ENCODE measurements at regions not wholly inside any gene's neighbourhood (a gene's known extent, or its start where the extent isn't known, plus 50 kb on each side); places are given as distances from the start of the nearest gene placed in this dataset.
A peak's percentile ranks its signal among the peaks of the same experiment; 100 is the strongest.

GRCh38 chr6:90719321-90720195 is 132.7 kb upstream of the MAP3K7 start:
- H3K4me3 ChIP-seq (ENCODE audit: low read depth, low read length): no peak overlapping the region
- no peak for DNase-seq (ENCODE audit: low read depth in 4 of 6, low spot score in 6 of 6)
- no peak overlapping the region for H3K27ac ChIP-seq (ENCODE audit: low read depth, low read length)
- no peaks in the 10 kb centered on the region for H3K9me3 ChIP-seq (ENCODE audit: control insufficient read depth, insufficient read depth, low read length)
- no peaks in the 10 kb centered on the region for H3K27me3 ChIP-seq (ENCODE audit: control insufficient read depth, insufficient read depth, low read length)
- H3K36me3 ChIP-seq (ENCODE audit: control insufficient read depth, insufficient read depth, low read length): no peaks in the 10 kb centered on the region
- WGBS (ENCODE audit: insufficient coverage): 88% methylated on average over 2 of the region's 3 CpGs
- H3K4me1 ChIP-seq (ENCODE audit: control insufficient read depth, insufficient read depth, low read length): no peaks in the 10 kb centered on the region

GRCh38 chr6:90716376-90716775 is 129.5 kb upstream of the MAP3K7 start:
- WGBS (ENCODE audit: insufficient coverage): no CpG with 5 or more reads among the region's 1 CpG
- H3K9me3 ChIP-seq (ENCODE audit: control insufficient read depth, insufficient read depth, low read length): no peaks in the 10 kb centered on the region
- no peak for DNase-seq (ENCODE audit: low read depth in 4 of 6, low spot score in 6 of 6)
- H3K36me3 ChIP-seq (ENCODE audit: control insufficient read depth, insufficient read depth, low read length): no peaks in the 10 kb centered on the region
- no peak overlapping the region for H3K4me3 ChIP-seq (ENCODE audit: low read depth, low read length)
- H3K27me3 ChIP-seq (ENCODE audit: control insufficient read depth, insufficient read depth, low read length): no peaks in the 10 kb centered on the region
- no peaks in the 10 kb centered on the region for H3K4me1 ChIP-seq (ENCODE audit: control insufficient read depth, insufficient read depth, low read length)
- H3K27ac ChIP-seq (ENCODE audit: low read depth, low read length): no peak overlapping the region

GRCh38 chr6:90715093-90715655 is 128.3 kb upstream of the MAP3K7 start:
- Histone ChIP-seq H3K4me3 (ENCODE audit: low read depth, low read length) (no peak overlapping the region), H3K27ac (ENCODE audit: low read depth, low read length) (no peak overlapping the region), H3K36me3 (ENCODE audit: control insufficient read depth, insufficient read depth, low read length) (no peaks in the 10 kb centered on the region), H3K4me1 (ENCODE audit: control insufficient read depth, insufficient read depth, low read length) (no peaks in the 10 kb centered on the region), H3K9me3 (ENCODE audit: control insufficient read depth, insufficient read depth, low read length) (no peaks in the 10 kb centered on the region), H3K27me3 (ENCODE audit: control insufficient read depth, insufficient read depth, low read length) (no peaks in the 10 kb centered on the region)
- no peak for DNase-seq (ENCODE audit: low read depth in 4 of 6, low spot score in 6 of 6)
- 93% methylated on average over 3 of the region's 13 CpGs for WGBS (ENCODE audit: insufficient coverage)

GRCh38 chr6:90714319-90714718 is 127.4 kb upstream of the MAP3K7 start:
- H3K4me1 ChIP-seq (ENCODE audit: control insufficient read depth, insufficient read depth, low read length): no peaks in the 10 kb centered on the region
- H3K27ac ChIP-seq (ENCODE audit: low read depth, low read length): no peak overlapping the region
- no peaks in the 10 kb centered on the region for H3K27me3 ChIP-seq (ENCODE audit: control insufficient read depth, insufficient read depth, low read length)
- no peak for DNase-seq (ENCODE audit: low read depth in 4 of 6, low spot score in 6 of 6)
- H3K36me3 ChIP-seq (ENCODE audit: control insufficient read depth, insufficient read depth, low read length): no peaks in the 10 kb centered on the region
- H3K4me3 ChIP-seq (ENCODE audit: low read depth, low read length): no peak overlapping the region
- no peaks in the 10 kb centered on the region for H3K9me3 ChIP-seq (ENCODE audit: control insufficient read depth, insufficient read depth, low read length)

GRCh38 chr6:90712114-90712513 is 125.2 kb upstream of the MAP3K7 start:
- peaks cover 3% of the 10 kb centered on the region for H3K4me1 ChIP-seq (ENCODE audit: control insufficient read depth, insufficient read depth, low read length)
- WGBS (ENCODE audit: insufficient coverage): 52% methylated on average over 7 of the region's 8 CpGs
- no peaks in the 10 kb centered on the region for H3K9me3 ChIP-seq (ENCODE audit: control insufficient read depth, insufficient read depth, low read length)
- no peak overlapping the region for H3K27ac ChIP-seq (ENCODE audit: low read depth, low read length)
- no peaks in the 10 kb centered on the region for H3K36me3 ChIP-seq (ENCODE audit: control insufficient read depth, insufficient read depth, low read length)
- no peak overlapping the region for H3K4me3 ChIP-seq (ENCODE audit: low read depth, low read length)
- H3K27me3 ChIP-seq (ENCODE audit: control insufficient read depth, insufficient read depth, low read length): no peaks in the 10 kb centered on the region
- peak in 4 of 6 donors; percentile 9 to 55 (median 32) for DNase-seq (ENCODE audit: low read depth in 4 of 6, low spot score in 6 of 6)

- Histone ChIP-seq H3K36me3 (ENCODE audit: control insufficient read depth, insufficient read depth, low read length) (no peaks in the 10 kb centered on the region), H3K27me3 (ENCODE audit: control insufficient read depth, insufficient read depth, low read length) (no peaks in the 10 kb centered on the region), H3K9me3 (ENCODE audit: control insufficient read depth, insufficient read depth, low read length) (no peaks in the 10 kb centered on the region), H3K4me1 (ENCODE audit: control insufficient read depth, insufficient read depth, low read length) (peaks cover 3% of the 10 kb centered on the region), H3K27ac (ENCODE audit: low read depth, low read length) (no peak overlapping the region), H3K4me3 (ENCODE audit: low read depth, low read length) (no peak overlapping the region)
- DNase-seq (ENCODE audit: low read depth in 4 of 6, low spot score in 6 of 6): peak in 2 of 6 donors; percentile 17 to 42
- no CpG with 5 or more reads among the region's 3 CpGs for WGBS (ENCODE audit: insufficient coverage)
Observed at GRCh38 chr6:90709431-90709996, 122.6 kb upstream of the MAP3K7 start.

GRCh38 chr6:90708206-90708737 is 121.4 kb upstream of the MAP3K7 start:
- Histone ChIP-seq H3K27me3 (ENCODE audit: control insufficient read depth, insufficient read depth, low read length) (no peaks in the 10 kb centered on the region), H3K4me1 (ENCODE audit: control insufficient read depth, insufficient read depth, low read length) (peaks cover 3% of the 10 kb centered on the region), H3K27ac (ENCODE audit: low read depth, low read length) (no peak overlapping the region), H3K36me3 (ENCODE audit: control insufficient read depth, insufficient read depth, low read length) (no peaks in the 10 kb centered on the region), H3K9me3 (ENCODE audit: control insufficient read depth, insufficient read depth, low read length) (no peaks in the 10 kb centered on the region), H3K4me3 (ENCODE audit: low read depth, low read length) (no peak overlapping the region)
- no peak for DNase-seq (ENCODE audit: low read depth in 4 of 6, low spot score in 6 of 6)
- WGBS (ENCODE audit: insufficient coverage): no CpG with 5 or more reads among the region's 5 CpGs

- no peak for DNase-seq (ENCODE audit: low read depth in 4 of 6, low spot score in 6 of 6)
- Histone ChIP-seq H3K4me1 (ENCODE audit: control insufficient read depth, insufficient read depth, low read length) (peaks cover 3% of the 10 kb centered on the region), H3K36me3 (ENCODE audit: control insufficient read depth, insufficient read depth, low read length) (no peaks in the 10 kb centered on the region), H3K27ac (ENCODE audit: low read depth, low read length) (no peak overlapping the region), H3K9me3 (ENCODE audit: control insufficient read depth, insufficient read depth, low read length) (no peaks in the 10 kb centered on the region), H3K27me3 (ENCODE audit: control insufficient read depth, insufficient read depth, low read length) (no peaks in the 10 kb centered on the region), H3K4me3 (ENCODE audit: low read depth, low read length) (no peak overlapping the region)
- 40% methylated on average over 2 of the region's 2 CpGs for WGBS (ENCODE audit: insufficient coverage)
Observed at GRCh38 chr6:90707246-90707645, 120.4 kb upstream of the MAP3K7 start.

- Histone ChIP-seq H3K27me3 (ENCODE audit: control insufficient read depth, insufficient read depth, low read length) (no peaks in the 10 kb centered on the region), H3K36me3 (ENCODE audit: control insufficient read depth, insufficient read depth, low read length) (no peaks in the 10 kb centered on the region), H3K9me3 (ENCODE audit: control insufficient read depth, insufficient read depth, low read length) (no peaks in the 10 kb centered on the region), H3K4me3 (ENCODE audit: low read depth, low read length) (no peak overlapping the region), H3K27ac (ENCODE audit: low read depth, low read length) (no peak overlapping the region), H3K4me1 (ENCODE audit: control insufficient read depth, insufficient read depth, low read length) (no peaks in the 10 kb centered on the region)
- WGBS (ENCODE audit: insufficient coverage): 51% methylated on average over 2 of the region's 7 CpGs
- DNase-seq (ENCODE audit: low read depth in 4 of 6, low spot score in 6 of 6): peak in 2 of 6 donors; percentile 53 to 59
Observed at GRCh38 chr6:90703336-90703735, 116.5 kb upstream of the MAP3K7 start.
